HG03521 (cell line): ENCODE measurements at regions not wholly inside any gene's neighbourhood (a gene's known extent, or its start where the extent isn't known, plus 50 kb on each side); places are given as distances from the start of the nearest gene placed in this dataset.
A peak's percentile ranks its signal among the peaks of the same experiment; 100 is the strongest.

Experiments
- ATAC-seq: cut with Tn5 transposase; IDR thresholded peaks from one replicate; pipeline ENCODE4 v1.9.1; 2021; ENCODE audit warnings: mild to moderate bottlenecking, moderate library complexity; ENCODE audit not compliant: unreplicated experiment

DNA sequence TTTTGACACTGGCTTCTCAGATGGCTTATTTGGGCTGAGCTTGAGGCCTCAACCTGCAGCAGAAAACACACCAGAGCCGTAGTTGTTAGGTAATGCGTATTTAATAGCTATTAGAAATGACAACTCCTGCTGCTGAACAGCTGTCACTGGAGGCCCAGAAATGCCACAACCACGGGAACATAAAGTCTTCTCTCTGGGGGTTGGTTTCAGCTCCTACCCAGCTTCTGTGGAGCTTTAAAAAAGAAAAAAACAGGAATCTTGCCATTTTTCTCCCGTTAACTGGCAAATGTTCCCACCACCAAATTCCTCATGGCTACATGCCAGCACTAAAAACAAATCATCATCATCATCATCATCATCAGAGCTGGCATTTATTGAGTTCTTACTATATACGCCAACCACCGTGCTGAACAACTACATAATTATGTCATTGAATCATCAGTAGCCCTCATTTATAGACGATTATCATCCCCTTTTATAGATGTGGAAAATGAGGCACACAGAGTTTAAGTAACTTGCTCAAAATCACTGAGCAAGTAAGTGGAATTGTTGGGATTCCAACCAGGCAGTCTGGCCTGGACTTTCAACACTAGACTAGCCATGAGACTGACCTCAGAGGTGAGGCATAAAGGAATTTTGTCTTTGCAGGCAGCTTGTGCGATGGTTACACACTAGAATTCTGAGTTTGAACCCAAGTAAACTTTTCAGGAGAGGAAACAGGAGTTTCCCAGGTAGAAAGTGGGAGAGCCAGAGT lies 185.3 kb upstream of the WWC1 start:
- ATAC-seq, result no peak

DNA sequence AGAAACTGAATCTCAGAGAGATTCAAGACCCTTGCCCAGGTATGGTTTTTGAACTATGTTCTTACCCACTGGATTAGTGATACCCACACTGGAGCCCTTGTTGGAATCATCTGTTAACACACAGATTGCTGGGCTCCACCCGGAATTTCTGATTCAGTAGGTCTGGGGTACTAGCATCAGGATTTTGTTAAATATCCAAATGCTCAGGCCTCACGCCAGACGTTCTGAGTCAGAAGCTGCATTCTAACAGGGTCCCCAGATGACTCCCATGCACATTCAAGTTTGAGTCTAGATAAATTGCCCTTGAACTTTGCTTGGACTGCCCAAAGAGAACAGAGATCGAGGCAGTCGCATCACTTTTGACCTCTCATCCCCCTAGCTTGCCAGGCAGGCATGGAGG lies 182.0 kb upstream of the WWC1 start:
- no peak for ATAC-seq

DNA sequence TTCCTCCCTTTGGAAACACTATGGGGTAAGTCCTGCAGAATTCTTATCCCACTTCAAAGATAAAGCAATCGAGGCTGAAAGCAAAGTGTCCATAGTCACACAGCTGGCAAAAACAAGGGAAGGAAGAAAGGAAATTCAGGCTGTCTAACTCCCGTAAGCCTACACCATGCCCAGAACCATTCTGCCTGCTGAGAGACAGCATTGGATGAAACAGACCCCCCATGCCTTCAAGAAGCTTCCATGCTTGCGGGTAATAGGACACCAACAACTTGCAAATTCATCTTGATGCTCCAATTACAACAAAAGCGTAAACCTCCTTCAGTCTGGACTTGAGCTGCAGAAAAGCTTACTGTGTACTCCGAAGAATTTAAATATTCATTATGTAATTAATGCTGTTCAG lies 181.1 kb upstream of the WWC1 start:
- no peak for ATAC-seq

DNA sequence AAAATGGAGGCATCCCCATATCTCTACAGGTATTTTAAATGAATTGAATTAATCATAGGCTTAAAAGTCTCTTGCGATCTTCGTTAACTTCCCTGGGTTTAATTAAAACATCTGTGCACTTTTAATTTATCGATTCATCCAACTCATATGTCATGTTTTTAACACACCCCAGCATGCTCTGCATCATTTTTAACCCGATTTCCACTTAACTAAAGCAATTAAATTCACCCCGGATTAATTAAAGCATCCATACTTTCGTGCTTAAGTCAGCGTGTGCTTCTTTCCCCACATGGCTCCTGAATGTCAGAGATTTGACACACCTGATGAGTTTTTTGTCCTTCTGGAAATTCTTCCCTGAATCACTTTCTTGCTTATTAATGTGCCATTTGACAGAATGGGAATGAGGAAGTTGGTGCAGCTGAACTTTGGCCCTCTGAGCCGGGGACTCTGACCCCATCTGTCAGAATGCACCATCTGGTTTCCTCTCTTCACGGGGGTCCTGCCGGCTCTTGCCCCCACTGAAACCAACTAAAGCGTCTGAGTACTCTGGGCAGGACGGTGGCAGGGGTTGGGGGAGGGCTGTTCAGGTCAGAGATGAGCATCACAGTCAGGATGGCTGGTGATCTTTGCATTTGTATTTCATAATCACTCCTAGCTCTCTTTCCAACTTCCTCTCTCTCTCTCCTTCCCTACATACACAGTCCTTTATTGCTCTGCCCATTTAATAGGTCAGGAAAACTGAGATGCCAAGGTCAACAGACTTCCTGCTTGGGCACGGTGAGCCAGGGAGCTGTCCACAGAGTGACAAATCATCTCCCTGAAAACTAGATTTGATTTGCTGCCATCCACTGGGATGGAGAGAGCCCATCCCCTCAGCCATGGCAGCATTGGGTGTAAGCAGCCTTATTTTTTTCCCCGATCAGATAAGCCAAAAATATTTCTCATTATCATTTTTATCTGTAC lies 180.3 kb upstream of the WWC1 start:
- ATAC-seq, result no peak

DNA sequence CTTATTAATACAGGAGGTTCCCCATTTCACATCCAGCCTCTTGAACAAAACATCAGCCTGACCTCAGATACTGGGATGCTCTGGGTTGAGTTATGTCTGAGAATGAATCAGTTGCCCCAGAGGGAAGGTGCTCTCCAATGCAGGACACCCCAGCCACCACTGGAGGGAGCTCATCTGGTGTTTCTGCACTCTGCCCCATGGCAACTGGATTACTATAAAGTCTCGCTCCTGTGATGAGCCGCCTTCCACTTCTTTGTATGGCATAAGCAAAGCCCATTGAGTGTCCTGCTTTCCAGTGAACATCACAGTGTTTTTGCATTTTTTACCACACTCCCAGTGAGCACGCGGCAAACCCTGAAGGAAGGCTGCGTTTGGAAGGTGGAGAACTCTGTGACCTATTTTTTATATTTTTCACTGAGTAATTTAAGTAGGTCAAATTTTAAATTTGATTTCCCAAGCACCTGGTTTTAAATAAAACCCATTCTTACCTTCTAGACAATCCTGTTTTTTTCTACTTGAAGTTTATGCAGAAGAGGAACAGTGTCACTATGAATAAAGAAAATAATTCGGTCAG lies 176.9 kb upstream of the WWC1 start:
- peak; percentile 92 for ATAC-seq

DNA sequence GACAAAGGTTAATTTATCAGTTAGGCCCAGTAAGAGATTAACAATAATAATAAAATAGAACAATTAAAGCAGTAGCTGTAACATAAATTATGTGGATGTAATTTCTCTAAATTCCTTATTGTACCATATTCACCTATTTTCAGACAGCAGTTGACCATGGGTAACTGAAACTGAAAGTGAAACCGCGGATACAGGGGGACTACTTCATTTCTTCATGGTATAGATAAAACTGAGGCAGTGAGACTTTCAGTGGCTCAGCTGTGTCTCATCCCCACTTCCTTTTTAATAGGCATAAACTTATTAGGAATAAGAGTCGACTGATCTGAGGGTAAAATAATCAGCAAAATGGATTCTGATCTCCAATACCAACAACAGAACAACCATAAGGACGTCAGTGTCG lies 174.0 kb upstream of the WWC1 start:
- no peak for ATAC-seq

DNA sequence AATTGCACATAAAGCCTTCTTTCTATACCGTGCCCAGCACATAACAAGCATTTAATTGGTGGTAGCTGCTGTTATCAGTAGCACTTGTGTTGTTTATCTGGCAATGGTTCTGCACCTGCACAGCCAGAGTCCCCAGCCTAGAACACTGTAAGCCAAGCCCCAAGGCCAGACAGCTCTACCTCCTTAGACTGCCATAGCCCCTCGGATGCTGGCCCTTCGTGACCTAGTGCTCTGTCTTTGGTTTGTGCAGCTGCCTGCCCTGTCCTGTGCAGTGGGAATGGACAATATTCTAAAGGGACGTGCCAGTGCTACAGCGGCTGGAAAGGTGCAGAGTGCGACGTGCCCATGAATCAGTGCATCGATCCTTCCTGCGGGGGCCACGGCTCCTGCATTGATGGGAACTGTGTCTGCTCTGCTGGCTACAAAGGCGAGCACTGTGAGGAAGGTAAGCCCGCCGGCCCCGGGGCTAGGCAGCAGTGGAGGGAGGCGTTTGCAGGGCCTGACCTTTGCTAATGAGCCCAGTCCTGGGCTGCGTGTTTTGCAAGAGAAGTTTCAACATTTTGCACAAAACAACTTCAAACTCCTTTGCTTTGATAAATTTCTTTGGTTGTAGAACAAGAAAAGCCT lies 173.3 kb upstream of the WWC1 start:
- no peak for ATAC-seq

DNA sequence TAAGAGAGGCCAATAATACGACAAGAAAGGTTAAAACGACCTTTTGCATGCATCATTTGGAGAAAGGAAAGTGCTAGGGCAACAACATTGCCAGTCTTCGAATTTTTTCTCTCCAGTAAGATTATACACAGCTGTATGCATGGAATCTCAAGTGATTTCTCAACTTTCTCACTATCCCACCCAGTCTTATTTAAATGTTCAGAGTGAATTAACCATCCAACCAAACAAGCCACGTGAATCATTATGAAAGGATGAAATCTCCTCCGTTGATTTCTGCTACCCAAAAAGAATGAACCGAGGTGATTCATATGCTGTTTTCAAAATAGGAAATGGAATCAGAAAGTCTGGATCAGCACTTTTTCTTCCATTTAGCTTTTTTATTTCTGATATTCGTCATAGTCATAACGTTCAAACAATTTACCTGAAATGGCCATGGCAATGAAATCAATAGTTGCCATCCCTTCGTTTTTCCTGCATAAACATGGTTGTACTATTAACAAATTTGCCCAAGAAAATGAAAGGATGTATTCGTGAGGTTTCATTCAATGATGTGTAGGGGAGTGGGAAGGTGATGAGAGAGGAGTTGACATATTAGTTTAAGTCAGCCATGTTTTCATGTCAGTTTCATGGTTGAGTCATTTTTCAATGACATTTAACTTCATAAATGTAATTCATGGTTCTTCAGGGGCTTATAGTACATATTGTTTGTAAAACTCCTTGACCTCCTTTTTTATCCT lies 170.9 kb upstream of the WWC1 start:
- no peak for ATAC-seq

DNA sequence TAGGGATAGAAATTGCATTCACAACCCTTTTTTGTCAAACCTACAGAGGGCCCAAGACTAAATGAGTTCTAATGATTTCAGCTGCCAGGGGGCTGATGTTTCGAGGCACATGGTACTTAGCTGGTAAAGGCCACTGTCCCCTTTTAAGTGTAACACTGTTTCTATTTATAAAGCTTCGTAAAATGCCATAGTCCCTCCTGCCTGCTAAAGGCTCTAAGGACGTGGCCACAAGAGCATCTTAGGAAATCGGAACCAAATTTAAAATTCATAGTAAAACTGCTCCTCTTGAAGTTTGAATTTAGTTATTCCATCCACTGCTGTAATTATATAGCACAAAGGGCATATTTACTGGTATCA lies 170.3 kb upstream of the WWC1 start:
- ATAC-seq, result no peak

DNA sequence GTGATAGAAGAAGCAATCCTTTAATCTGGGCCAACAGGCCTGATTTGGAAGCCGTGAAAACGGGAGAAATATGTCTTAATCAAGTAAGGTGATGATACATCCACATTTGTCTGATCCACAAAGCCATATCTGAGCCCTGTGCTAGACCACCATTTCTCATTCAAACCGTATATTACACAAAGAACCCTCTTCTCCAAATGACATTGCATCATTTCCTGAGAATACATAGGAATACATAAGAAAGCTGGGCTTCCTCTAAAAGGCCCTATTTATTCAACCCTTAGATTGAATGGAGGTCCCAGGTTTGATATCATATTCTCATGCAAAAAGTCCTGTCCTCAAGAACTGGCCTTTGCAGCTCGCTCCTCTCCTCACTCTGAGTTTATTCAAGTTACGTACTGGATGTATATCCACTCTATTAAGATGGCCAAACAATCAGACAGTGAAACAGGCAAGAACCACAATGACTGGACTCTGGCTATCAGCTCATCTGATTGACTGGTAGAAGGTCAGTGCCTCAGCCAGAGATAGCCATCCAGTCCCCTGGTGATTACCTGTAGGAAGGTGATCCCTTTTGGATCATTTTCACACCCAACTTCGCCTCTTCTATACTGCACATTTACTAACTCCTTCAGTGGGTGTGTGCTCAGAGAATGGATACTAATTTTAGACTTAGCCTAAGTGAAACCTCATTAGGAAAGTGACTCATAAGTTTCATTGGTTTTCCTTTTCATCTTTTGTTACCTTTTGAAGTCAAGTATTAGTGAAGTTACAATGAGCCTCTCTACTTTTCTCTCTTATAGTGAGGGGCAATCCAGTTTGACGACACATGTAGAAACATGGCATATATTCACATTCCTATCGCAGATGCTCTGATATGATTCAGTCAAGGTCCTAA lies 167.6 kb upstream of the WWC1 start:
- peak; percentile 87 for ATAC-seq

DNA sequence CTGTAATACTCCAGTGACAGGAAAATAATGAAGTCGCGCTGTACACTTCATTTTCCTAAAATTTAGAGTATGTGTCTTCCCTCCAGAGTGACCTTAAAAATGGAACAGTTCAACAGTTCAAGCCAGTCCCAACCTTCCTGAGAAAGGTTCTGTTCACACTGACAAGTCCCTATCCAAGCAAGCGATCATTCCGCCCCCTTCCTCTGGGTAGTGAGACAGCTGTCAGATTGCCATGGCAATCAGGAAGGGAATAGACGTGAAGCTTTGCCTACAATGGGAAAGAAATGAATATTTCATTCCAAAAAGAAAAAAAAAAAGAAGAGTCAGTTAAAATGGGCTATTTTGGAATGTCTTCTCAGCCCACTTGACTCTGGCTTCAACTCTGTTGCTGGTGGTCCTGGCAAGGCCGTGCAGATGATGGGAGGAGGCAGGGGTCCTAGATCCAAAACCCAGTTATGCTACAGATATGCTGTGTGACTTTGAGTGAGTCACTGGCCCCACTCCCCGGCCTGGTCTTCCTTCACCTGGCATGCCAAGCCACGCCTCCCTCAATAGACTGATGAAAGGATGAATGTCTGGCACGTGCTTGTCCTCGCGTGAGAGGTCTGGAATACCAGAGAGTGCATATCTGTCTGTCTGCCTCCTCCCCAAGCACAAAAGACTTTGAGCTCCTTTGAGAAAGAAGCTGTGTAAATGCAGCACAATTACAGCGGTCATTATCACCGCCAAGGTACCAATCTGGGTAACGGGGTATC lies 165.8 kb upstream of the WWC1 start:
- ATAC-seq, result no peak

DNA sequence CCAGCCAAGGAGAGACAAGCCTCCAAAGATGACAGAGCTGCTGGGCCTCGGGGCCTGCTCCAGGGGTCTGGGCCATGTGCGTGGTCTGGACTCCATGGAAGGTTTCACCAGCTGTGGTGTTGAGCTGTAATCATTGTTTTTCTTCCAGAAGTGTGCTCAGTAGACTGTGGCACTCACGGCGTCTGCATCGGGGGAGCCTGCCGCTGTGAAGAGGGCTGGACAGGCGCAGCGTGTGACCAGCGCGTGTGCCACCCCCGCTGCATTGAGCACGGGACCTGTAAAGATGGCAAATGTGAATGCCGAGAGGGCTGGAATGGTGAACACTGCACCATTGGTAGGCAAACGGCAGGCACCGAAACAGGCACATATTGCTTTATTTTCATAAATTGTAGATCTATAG lies 164.8 kb upstream of the WWC1 start:
- ATAC-seq, result no peak

DNA sequence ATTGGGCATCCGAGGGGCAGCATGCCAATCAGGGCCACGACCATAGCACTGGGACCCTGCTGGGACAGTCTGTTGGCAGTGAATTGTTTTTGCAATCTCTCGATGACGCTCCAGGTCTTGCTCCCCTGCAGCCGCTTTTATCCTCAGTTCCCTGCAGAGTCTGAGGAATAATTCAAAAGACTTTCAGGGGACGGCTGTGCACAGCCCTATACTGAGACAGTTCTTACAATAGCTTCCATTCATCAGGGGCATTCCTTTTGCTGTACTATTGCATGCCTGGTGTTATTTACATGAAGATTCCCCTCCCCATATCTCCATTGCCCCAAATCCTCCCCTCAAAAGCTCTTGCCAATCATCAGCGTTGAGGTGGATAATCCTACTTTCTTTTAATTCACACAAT lies 163.3 kb upstream of the WWC1 start:
- ATAC-seq, result no peak

DNA sequence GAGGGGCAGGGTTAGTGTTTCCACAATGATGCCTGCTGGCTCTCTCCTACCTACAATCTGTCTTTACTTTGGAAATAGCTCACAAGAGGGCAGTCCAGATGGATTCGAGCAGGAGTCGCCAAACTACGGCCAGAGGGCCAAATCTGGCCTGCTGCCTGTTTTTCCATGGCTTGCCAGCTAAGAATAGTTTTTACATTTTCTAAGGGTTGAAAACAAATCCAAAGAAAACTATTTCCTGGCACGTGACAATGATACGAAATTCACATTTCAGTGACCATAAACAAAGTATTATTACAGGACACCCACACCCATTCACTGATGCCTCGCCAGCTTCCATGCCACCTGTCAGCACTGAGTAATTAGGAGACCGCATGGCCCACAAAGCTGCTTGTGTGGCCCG lies 162.9 kb upstream of the WWC1 start:
- no peak for ATAC-seq

DNA sequence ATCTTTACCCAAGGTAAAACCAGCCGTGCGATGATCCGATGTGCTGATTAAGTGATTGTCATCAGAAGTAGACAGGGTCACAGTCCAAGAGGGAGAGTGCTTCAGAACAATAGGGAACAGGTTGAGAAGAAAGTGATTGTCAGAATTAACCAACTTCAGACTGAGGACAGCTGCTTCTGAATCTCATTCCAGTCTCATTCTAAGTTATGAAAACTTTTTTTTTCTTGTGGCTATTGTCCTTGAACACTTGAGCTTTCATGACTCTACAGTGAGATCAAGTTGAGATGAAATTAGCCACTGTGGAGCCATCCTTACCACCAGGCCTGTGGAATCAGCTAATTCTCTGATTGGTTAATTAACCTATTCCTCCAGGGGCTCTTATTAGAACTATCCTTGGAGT lies 159.9 kb upstream of the WWC1 start:
- ATAC-seq, result no peak

DNA sequence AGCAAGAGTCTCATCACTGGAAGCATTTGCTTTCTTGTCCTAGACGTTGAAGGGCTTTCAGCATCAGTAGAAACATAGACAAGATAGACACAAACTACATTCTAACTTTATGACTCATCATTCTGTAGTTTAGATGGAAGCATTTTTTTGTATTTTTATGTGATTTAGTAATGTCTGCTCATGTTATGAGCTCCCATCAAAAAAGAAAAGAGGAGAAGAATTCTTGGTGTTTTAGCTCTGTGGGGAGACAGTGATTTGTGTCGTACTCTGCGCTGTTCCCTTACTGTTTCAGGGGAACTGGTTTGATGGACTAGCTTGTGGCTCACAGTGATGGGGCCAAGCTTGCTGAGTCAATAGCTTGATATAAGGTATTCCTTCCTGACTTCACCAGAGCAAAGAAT lies 159.2 kb upstream of the WWC1 start:
- no peak for ATAC-seq

DNA sequence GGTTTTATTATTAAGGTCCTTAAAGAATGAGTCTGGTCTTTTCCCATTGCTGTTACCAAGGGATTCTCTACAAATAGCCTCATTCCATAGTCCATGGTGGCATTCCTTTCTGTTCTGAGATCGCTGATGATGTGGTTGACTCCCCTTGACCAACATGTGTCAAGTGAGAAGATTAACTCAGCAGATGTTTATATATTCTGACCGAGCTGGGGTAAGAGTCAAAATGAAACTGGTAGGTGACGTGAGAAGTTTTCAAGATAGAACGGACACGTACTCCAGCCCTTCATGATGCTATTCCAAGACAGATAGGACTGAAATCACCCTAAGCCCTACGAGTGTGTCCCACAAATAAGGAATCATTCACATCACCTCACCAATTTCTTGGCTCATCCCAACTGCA lies 155.5 kb upstream of the WWC1 start:
- ATAC-seq, result peak; percentile 95

DNA sequence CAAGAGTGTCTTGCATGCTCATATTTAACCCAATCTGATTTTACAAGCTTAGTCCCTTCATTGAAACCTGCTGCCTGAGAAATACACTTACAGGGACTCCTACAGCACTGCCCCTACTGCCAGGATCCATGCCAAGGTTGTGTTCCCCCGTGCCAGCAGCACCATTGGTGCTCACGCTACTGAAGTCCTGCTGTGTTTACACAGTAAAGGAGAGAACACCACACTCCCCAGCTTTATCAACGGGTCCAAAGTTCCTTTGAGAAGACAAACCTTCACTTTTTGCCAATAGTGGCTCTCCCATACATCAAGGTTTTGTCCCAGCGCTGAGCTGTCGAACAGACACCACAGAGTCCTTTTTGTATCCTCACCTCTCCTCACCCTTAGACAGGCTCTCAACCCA lies 155.1 kb upstream of the WWC1 start:
- ATAC-seq, result no peak

DNA sequence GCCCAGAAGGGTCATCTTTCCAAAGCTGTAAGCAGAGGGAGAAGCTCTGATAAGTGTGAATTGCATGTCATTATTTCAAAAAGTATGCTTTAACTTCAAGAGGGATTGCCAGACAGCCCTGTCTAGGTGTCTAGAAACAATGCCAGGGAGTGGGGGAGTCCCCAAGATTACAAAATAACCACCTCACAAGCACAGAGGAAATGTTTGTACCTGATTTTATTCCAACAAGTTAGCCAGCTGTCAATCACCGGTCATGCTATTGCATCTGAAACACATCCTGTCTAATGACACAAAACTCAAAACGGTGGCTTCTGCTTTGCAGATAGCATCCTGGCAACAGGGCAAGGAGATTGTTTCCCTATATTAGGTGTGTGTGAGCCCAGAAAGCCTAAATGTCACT lies 154.2 kb upstream of the WWC1 start:
- peak; percentile 37 for ATAC-seq
